A673 (cell line): ENCODE measurements at regions not wholly inside any gene's neighbourhood (a gene's known extent, or its start where the extent isn't known, plus 50 kb on each side); places are given as distances from the start of the nearest gene placed in this dataset.
A peak's percentile ranks its signal among the peaks of the same experiment; 100 is the strongest.

ENCODE experiments used
- BruUV-seq: library from RNA; stranded (reverse); fragments of 400-500 nt; replicated peaks from 2 replicates; lab custom pipeline; 2021; lab: Mats Ljungman, UMichigan
- CTCF ChIA-PET: fragments of 300-600 bp; sonication (Branson Sonifier 250); formaldehyde crosslinking; loops from one replicate; lab custom pipeline; 2022; ENCODE audit warnings: antibody characterized with exemption; lab: Charles Lee
- POLR2A ChIA-PET: fragments of 300-600 bp; sonication (Branson Sonifier 250); formaldehyde crosslinking; loops from one replicate; lab custom pipeline; 2022; ENCODE audit warnings: antibody characterized with exemption; ENCODE audit not compliant: low non-redundant PET; lab: Charles Lee
- DNase-seq: peaks from one replicate; pipeline ENCODE4 v3.0.0-alpha.2; 2015; ENCODE audit warnings: low spot score
- H3K27ac ChIP-seq: fragments of 200-600 bp; sonication (generic); 2 replicates; pipeline ENCODE4 v1.5.1; 2016; ENCODE audit warnings: mixed run types, low read depth, mild to moderate bottlenecking, mixed read lengths, antibody characterized with exemption, low read length; ENCODE audit not compliant: poor library complexity, severe bottlenecking
- H3K27me3 ChIP-seq: fragments of 200-600 bp; sonication (generic); replicated peaks from 2 replicates; pipeline ENCODE4 v1.6.1; 2017; ENCODE audit warnings: mixed run types, low read depth, mild to moderate bottlenecking, mixed read lengths, antibody characterized with exemption, low read length; ENCODE audit not compliant: insufficient read depth, poor library complexity
- H3K36me3 ChIP-seq: fragments of 200-600 bp; sonication (generic); 2 replicates; pipeline ENCODE4 v1.6.1; 2016; ENCODE audit warnings: mixed run types, mild to moderate bottlenecking, mixed read lengths, antibody characterized with exemption, low read length; ENCODE audit not compliant: insufficient read depth, poor library complexity, severe bottlenecking
- H3K4me1 ChIP-seq: fragments of 200-600 bp; sonication (generic); 2 replicates; pipeline ENCODE4 v1.6.1; 2017; ENCODE audit warnings: mixed run types, mild to moderate bottlenecking, mixed read lengths, antibody characterized with exemption, low read length; ENCODE audit not compliant: insufficient read depth, poor library complexity, severe bottlenecking
- H3K4me3 ChIP-seq: fragments of 200-600 bp; sonication (generic); 2 replicates; pipeline ENCODE4 v1.5.1; 2016; ENCODE audit warnings: low read depth, mixed run types, mild to moderate bottlenecking, mixed read lengths, low read length; ENCODE audit not compliant: poor library complexity, severe bottlenecking
- H3K9me3 ChIP-seq: fragments of 200-600 bp; sonication (generic); 2 replicates; pipeline ENCODE4 v1.6.1; 2016; ENCODE audit warnings: mixed run types, low read depth, mild to moderate bottlenecking, mixed read lengths, antibody characterized with exemption, low read length; ENCODE audit not compliant: poor library complexity, severe bottlenecking
- CTCF ChIP-seq: fragments of 300-800, 200-600 bp; sonication (generic); conservative IDR thresholded peaks from 2 replicates; pipeline ENCODE4 v1.5.1; 2017; ENCODE audit warnings: low read depth, mild to moderate bottlenecking, antibody characterized with exemption, low read length, moderate library complexity, mixed read lengths
- EZH2 ChIP-seq: fragments of 200-600 bp; sonication (generic); IDR thresholded peaks from 2 replicates; pipeline ENCODE4 v1.6.1; 2017; ENCODE audit warnings: borderline replicate concordance, low read depth, mild to moderate bottlenecking, mixed read lengths, antibody characterized with exemption, low read length; ENCODE audit not compliant: poor library complexity, severe bottlenecking
- intact Hi-C: fragments of 100-400 bp; cut with micrococcal nuclease; formaldehyde crosslinking; loops from one replicate; pipeline ENCODE4 v1.10.0; 2022; ENCODE audit not compliant: unreplicated experiment

GRCh38 chr1:209104646-209105045 lies 478.9 kb upstream of the CAMK1G start:
- BruUV-seq: no TSS peak
- H3K4me3 ChIP-seq: no peak overlapping the region
- no peaks in the 10 kb centered on the region for H3K4me1 ChIP-seq
- POLR2A ChIA-PET: no interaction called here
- no peak for DNase-seq
- no peak overlapping the region for H3K27ac ChIP-seq
- H3K27me3 ChIP-seq: peaks cover 37% of the 10 kb centered on the region
- CTCF ChIA-PET: no interaction called here
- intact Hi-C loops: no loop called here
- no peaks in the 10 kb centered on the region for H3K36me3 ChIP-seq
- no peaks in the 10 kb centered on the region for H3K9me3 ChIP-seq
- TF ChIP-seq CTCF (no peak), EZH2 (no peak)

GRCh38 chr1:209105701-209106100 lies 477.8 kb upstream of the CAMK1G start:
- no peaks in the 10 kb centered on the region for H3K36me3 ChIP-seq
- no peak for DNase-seq
- CTCF ChIA-PET: interaction anchor here (0.7 kb wide), 1 partner anchor 1084 kb away, joined by 5 read pairs; no protein-coding TSS in a partner anchor
- BruUV-seq: no TSS peak
- intact Hi-C loops: no loop called here
- TF ChIP-seq EZH2: no peak
- no peak for TF ChIP-seq CTCF
- no peak overlapping the region for H3K4me3 ChIP-seq
- H3K9me3 ChIP-seq: no peaks in the 10 kb centered on the region
- H3K27ac ChIP-seq: no peak overlapping the region
- H3K4me1 ChIP-seq: no peaks in the 10 kb centered on the region
- H3K27me3 ChIP-seq: peaks cover 37% of the 10 kb centered on the region
- POLR2A ChIA-PET: no interaction called here

- intact Hi-C loops: no loop called here
- BruUV-seq: no TSS peak
- Histone ChIP-seq H3K4me1 (no peaks in the 10 kb centered on the region), H3K9me3 (no peaks in the 10 kb centered on the region), H3K4me3 (no peak overlapping the region), H3K36me3 (no peaks in the 10 kb centered on the region), H3K27ac (no peak overlapping the region), H3K27me3 (peaks cover 31% of the 10 kb centered on the region)
- POLR2A ChIA-PET: no interaction called here
- TF ChIP-seq CTCF (no peak), EZH2 (no peak)
- CTCF ChIA-PET: interaction anchor here (0.7 kb wide), 1 partner anchor 1084 kb away, joined by 5 read pairs; no protein-coding TSS in a partner anchor
- peak; percentile 49 for DNase-seq
Observed at GRCh38 chr1:209106237-209106741, 477.2 kb upstream of the CAMK1G start.
